GM10248 (cell line): ENCODE measurements at regions not wholly inside any gene's neighbourhood (a gene's known extent, or its start where the extent isn't known, plus 50 kb on each side); places are given as distances from the start of the nearest gene placed in this dataset.

Source experiments
- CTCF ChIA-PET: fragments of 300-600 bp; sonication (Branson Sonifier 250); formaldehyde crosslinking; extraction: SDS; loops from one replicate; lab custom pipeline; 2021; ENCODE audit warnings: antibody characterized with exemption; lab: Yijun Ruan, JAX
- POLR2A ChIA-PET: fragments of 350-650 bp; sonication (Branson Sonifier 250); formaldehyde crosslinking; extraction: SDS; loops from one replicate; lab custom pipeline; 2020; ENCODE audit warnings: antibody characterized with exemption; lab: Yijun Ruan, JAX
- DNase-seq: peaks from one replicate; pipeline ENCODE4 v3.0.0; 2012; ENCODE audit errors: extremely low spot score
- CTCF ChIP-seq: IDR thresholded peaks from 2 replicates; pipeline ENCODE4 v1.5.1; 2012; ENCODE audit warnings: mild to moderate bottlenecking, low read depth; ENCODE audit errors: extremely low read depth, missing control alignments, control extremely low read depth

- DNase-seq = no peak
- ChIA-PET CTCF (interaction anchor here (1.0 to 1.2 kb wide), 3 partner anchors 13 to 127 kb away, joined by 3 to 4 read pairs (median 3); no protein-coding TSS in a partner anchor), POLR2A (no interaction called here)
- no peak for TF ChIP-seq CTCF
Measured at GRCh38 chr18:49731860-49732311, 81.4 kb downstream of the ACAA2 start.

GRCh38 chr18:49731421-49731841 is 81.9 kb downstream of the ACAA2 start:
- DNase-seq = no peak
- POLR2A ChIA-PET = no interaction called here
- TF ChIP-seq CTCF = no peak
- CTCF ChIA-PET = interaction anchor here (1.0 to 1.2 kb wide), 2 partner anchors 13 to 127 kb away, joined by 3 to 4 read pairs; no protein-coding TSS in a partner anchor

DNA sequence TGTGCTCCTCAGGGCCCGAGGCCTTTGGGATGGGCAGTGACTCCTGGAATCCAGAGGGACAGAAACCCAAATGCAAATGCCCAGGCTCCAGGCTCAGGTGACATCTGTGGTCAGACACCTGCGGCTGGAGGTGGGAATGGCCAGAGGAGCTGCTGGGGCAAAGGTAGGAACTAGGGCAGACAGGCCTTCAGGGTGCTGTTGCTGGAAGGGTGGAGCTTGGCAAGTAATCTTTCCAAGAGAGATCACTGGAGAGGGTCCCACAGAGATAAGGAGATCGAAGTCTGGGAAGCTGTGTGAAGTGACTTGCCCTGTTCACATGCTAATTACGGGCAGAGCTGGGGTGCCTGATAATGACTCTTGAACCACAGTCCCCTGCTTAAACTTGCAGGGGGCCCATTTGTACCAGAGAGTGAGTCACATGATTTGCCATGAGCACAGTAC is 82.4 kb downstream of the ACAA2 start:
- ChIA-PET CTCF (interaction anchor here (1.2 kb wide), 2 partner anchors 14 to 172 kb away, joined by 3 to 4 read pairs; no protein-coding TSS in a partner anchor), POLR2A (no interaction called here)
- no peak for DNase-seq
- no peak for TF ChIP-seq CTCF

GRCh38 chr18:49728542-49728941 is 84.8 kb downstream of the ACAA2 start:
- ChIA-PET CTCF (interaction anchor here (0.6 to 1.5 kb wide), 5 partner anchors 11 to 218 kb away, joined by 3 to 8 read pairs (median 5); no protein-coding TSS in a partner anchor), POLR2A (no interaction called here)
- peak; percentile 75 for TF ChIP-seq CTCF
- DNase-seq = peak; percentile 70

DNA sequence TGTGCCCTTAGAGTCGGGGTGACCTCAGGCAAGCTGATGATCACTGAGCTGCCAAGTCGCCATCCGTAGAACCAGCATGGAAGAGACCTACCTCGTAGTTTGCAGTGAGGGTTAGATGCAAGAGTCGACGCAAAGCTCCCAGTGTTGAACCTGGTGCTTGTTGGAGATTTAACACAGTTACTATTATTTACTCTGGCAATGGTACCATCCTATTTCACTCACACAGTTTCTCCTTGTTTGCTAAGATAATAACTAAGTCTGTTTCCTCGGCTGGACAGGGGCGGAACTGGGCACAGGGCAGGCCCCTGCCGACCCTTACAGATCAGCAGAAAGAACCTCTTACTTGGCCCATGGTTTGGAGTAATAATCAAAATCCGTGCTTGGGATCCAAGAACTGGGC is 85.5 kb downstream of the ACAA2 start:
- no peak for TF ChIP-seq CTCF
- no peak for DNase-seq
- ChIA-PET POLR2A (no interaction called here), CTCF (interaction anchor here (0.9 to 1.5 kb wide), 8 partner anchors 8 to 217 kb away, joined by 3 to 6 read pairs (median 4); no protein-coding TSS in a partner anchor)

- POLR2A ChIA-PET = no interaction called here
- no peak for DNase-seq
- TF ChIP-seq CTCF = no peak
- CTCF ChIA-PET = interaction anchor here (1.0 to 1.3 kb wide), 4 partner anchors 13 to 167 kb away, joined by 3 read pairs; no protein-coding TSS in a partner anchor
Measured at GRCh38 chr18:49726675-49726963, 86.7 kb downstream of the ACAA2 start.
